H9 (cell line): ENCODE measurements at regions not wholly inside any gene's neighbourhood (a gene's known extent, or its start where the extent isn't known, plus 50 kb on each side); places are given as distances from the start of the nearest gene placed in this dataset.

Source experiments
- DNase-seq: peaks from one replicate; pipeline ENCODE4 v3.0.0-alpha.2; 2017
- H2AFZ ChIP-seq: one replicate; pipeline ENCODE4 v1.6.1; 2013; ENCODE audit warnings: mild to moderate bottlenecking, low read length, control low read depth, moderate library complexity
- H2AK5ac ChIP-seq: 2 replicates; pipeline ENCODE4 v1.6.1; 2013; ENCODE audit warnings: low read length, control low read depth, mixed read lengths; ENCODE audit not compliant: insufficient read length
- H2BK120ac ChIP-seq: one replicate; pipeline ENCODE4 v1.6.1; 2013; ENCODE audit warnings: low read depth, mild to moderate bottlenecking, low read length, control low read depth, inconsistent platforms; ENCODE audit not compliant: poor library complexity, severe bottlenecking
- H2BK12ac ChIP-seq: 2 replicates; pipeline ENCODE4 v1.6.1; 2013; ENCODE audit warnings: low read length, control low read depth, mixed read lengths, low read depth; ENCODE audit not compliant: insufficient read length
- H2BK15ac ChIP-seq: 2 replicates; pipeline ENCODE4 v1.6.1; 2013; ENCODE audit warnings: low read depth, low read length, control low read depth
- H2BK20ac ChIP-seq: one replicate; pipeline ENCODE4 v1.6.1; 2013; ENCODE audit warnings: low read depth, mild to moderate bottlenecking, low read length, control low read depth, inconsistent platforms; ENCODE audit not compliant: poor library complexity, severe bottlenecking
- H2BK5ac ChIP-seq: 2 replicates; pipeline ENCODE4 v1.6.1; 2013; ENCODE audit warnings: low read length, control low read depth, mixed read lengths; ENCODE audit not compliant: insufficient read length
- H3K14ac ChIP-seq: 2 replicates; pipeline ENCODE4 v1.6.1; 2013; ENCODE audit warnings: low read length, control low read depth; ENCODE audit not compliant: insufficient read depth
- H3K18ac ChIP-seq: 2 replicates; pipeline ENCODE4 v1.6.1; 2013; ENCODE audit warnings: low read depth, mild to moderate bottlenecking, mixed read lengths, low read length, control low read depth; ENCODE audit not compliant: insufficient read length
- H3K23ac ChIP-seq: 2 replicates; pipeline ENCODE4 v1.6.1; 2013; ENCODE audit warnings: low read length, control low read depth, mixed read lengths, low read depth; ENCODE audit not compliant: insufficient read length
- H3K23me2 ChIP-seq: 2 replicates; pipeline ENCODE4 v1.6.1; 2013; ENCODE audit warnings: low read depth, mild to moderate bottlenecking, mixed read lengths, low read length, control low read depth; ENCODE audit not compliant: insufficient read length, poor library complexity, severe bottlenecking
- H3K27ac ChIP-seq: 2 replicates; pipeline ENCODE4 v1.5.1; 2013; ENCODE audit warnings: low read length, control low read depth, mixed read lengths, low read depth; ENCODE audit not compliant: insufficient read length
- H3K27me3 ChIP-seq: 2 replicates; pipeline ENCODE4 v1.6.1; 2013; ENCODE audit warnings: low read length, control low read depth, inconsistent platforms; ENCODE audit not compliant: insufficient read depth
- H3K4ac ChIP-seq: 2 replicates; pipeline ENCODE4 v1.6.1; 2013; ENCODE audit warnings: low read depth, mild to moderate bottlenecking, control low read depth, inconsistent platforms, low read length, moderate library complexity
- H3K4me1 ChIP-seq: 2 replicates; pipeline ENCODE4 v1.6.1; 2013; ENCODE audit warnings: low read length, control low read depth, inconsistent platforms; ENCODE audit not compliant: insufficient read depth
- H3K4me2 ChIP-seq: 2 replicates; pipeline ENCODE4 v1.6.1; 2013; ENCODE audit warnings: low read length, control low read depth, mixed read lengths; ENCODE audit not compliant: insufficient read length, insufficient read depth
- H3K56ac ChIP-seq: 2 replicates; pipeline ENCODE4 v1.6.1; 2013; ENCODE audit warnings: low read depth, mild to moderate bottlenecking, mixed read lengths, low read length, control low read depth; ENCODE audit not compliant: insufficient read length
- H3K79me1 ChIP-seq: 2 replicates; pipeline ENCODE4 v1.6.1; 2013; ENCODE audit warnings: low read depth, mild to moderate bottlenecking, moderate library complexity, low read length, control low read depth, inconsistent platforms; ENCODE audit not compliant: insufficient read depth, poor library complexity, severe bottlenecking
- H3K79me2 ChIP-seq: 2 replicates; pipeline ENCODE4 v1.6.1; 2013; ENCODE audit warnings: low read length, control low read depth, inconsistent platforms; ENCODE audit not compliant: insufficient read depth
- H3K9ac ChIP-seq: 2 replicates; pipeline ENCODE4 v1.6.1; 2013; ENCODE audit warnings: low read length, control low read depth, mixed read lengths; ENCODE audit not compliant: insufficient read length; ENCODE audit errors: extremely low read depth
- H3K9me3 ChIP-seq: one replicate; pipeline ENCODE4 v1.6.1; 2013; ENCODE audit warnings: low read depth, low read length, inconsistent platforms; ENCODE audit not compliant: control insufficient read depth
- H3T11ph ChIP-seq: one replicate; pipeline ENCODE4 v1.6.1; 2013; ENCODE audit warnings: mild to moderate bottlenecking, low read length, control low read depth, inconsistent platforms
- H4K20me1 ChIP-seq: one replicate; pipeline ENCODE4 v1.6.1; 2013; ENCODE audit not compliant: control insufficient read depth, insufficient read length, insufficient read depth
- H4K5ac ChIP-seq: 2 replicates; pipeline ENCODE4 v1.6.1; 2013; ENCODE audit warnings: low read depth, mild to moderate bottlenecking, mixed read lengths, low read length, control low read depth; ENCODE audit not compliant: insufficient read length
- H4K8ac ChIP-seq: replicated peaks from 2 replicates; pipeline ENCODE4 v1.6.1; 2013; ENCODE audit warnings: low read length, control low read depth, mixed read lengths, low read depth; ENCODE audit not compliant: insufficient read length
- H4K91ac ChIP-seq: 2 replicates; pipeline ENCODE4 v1.6.1; 2013; ENCODE audit warnings: low read depth, mild to moderate bottlenecking, moderate library complexity, mixed read lengths, low read length, control low read depth; ENCODE audit not compliant: insufficient read length
- H3K27ac Mint-ChIP-seq, 3 experiments: 2 replicates in 2 of 3; 3 replicates in 1 of 3; pipeline ENCODE4 v1.8.0; 2020 to 2021; ENCODE audit warnings: mixed read lengths in 3 of 3, mild to moderate bottlenecking in 1 of 3, moderate library complexity in 1 of 3
- H3K27me3 Mint-ChIP-seq: 2 replicates; pipeline ENCODE4 v1.8.0; 2021; ENCODE audit warnings: low read depth, mild to moderate bottlenecking, moderate library complexity, mixed read lengths
- H3K36me3 Mint-ChIP-seq, 3 experiments: 2 replicates in 2 of 3; 3 replicates in 1 of 3; pipeline ENCODE4 v1.8.0; 2020 to 2021; ENCODE audit warnings: low read depth in 3 of 3, mixed read lengths in 3 of 3; ENCODE audit not compliant: insufficient read depth in 1 of 3
- H3K4me1 Mint-ChIP-seq, 2 experiments: 2 replicates each; pipeline ENCODE4 v1.8.0; 2020; ENCODE audit warnings: mixed read lengths in 2 of 2
- H3K4me3 Mint-ChIP-seq, 2 experiments: 2 replicates in 1 of 2; 3 replicates in 1 of 2; pipeline ENCODE4 v1.8.0; 2020 to 2021; ENCODE audit warnings: mild to moderate bottlenecking in 2 of 2, mixed read lengths in 2 of 2, moderate library complexity in 1 of 2
- H3K9me3 Mint-ChIP-seq, 2 experiments: 2 replicates in 1 of 2; 3 replicates in 1 of 2; pipeline ENCODE4 v1.8.0; 2020; ENCODE audit warnings: mild to moderate bottlenecking in 2 of 2, mixed read lengths in 2 of 2, moderate library complexity in 1 of 2
- WGBS: extraction: QIAGEN DNeasy Blood & Tissue Kit; methylation state at CpG from one replicate; pipeline ENCODE4 v1.1.7; 2013; ENCODE audit warnings: missing lambda C conversion rate, low lambda C conversion rate, mixed read lengths; ENCODE audit not compliant: insufficient read length; ENCODE audit errors: extremely low coverage; 5-methylcytosine and 5-hydroxymethylcytosine counted together
- TF ChIP-seq, protein P1 (sequence below): fragments of 200-600 bp; sonication (generic); conservative IDR thresholded peaks from 3 replicates; pipeline ENCODE4 v1.8.0; 2021; ENCODE audit warnings: antibody characterized with exemption, mild to moderate bottlenecking

DNA sequence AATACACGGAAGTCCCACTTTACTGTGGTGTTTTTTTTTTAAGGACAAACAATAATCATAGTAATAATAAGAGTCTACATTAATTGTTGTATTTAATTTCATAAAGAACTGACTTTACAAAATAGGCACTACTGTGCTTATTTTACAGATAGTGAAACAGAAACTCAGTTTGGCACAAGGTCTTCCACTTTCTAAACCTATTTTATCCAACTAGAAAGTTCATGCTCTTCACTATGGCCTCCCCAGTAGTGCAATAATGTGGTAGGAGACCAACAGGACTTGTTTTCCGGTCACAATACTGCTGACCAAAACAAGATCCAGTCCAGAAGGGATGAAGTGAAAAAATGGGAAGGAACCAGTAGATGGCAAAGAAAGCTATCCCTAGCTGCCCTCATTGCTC lies 531.6 kb downstream of the CAAP1 start:
- no peak overlapping the region for H2BK20ac ChIP-seq
- no peaks in the 10 kb centered on the region for H3K27me3 ChIP-seq
- H2BK15ac ChIP-seq = no peak overlapping the region
- no peak overlapping the region for H3K14ac ChIP-seq
- H3K27ac ChIP-seq = no peak overlapping the region
- no peak overlapping the region for H4K5ac ChIP-seq
- no peaks in the 10 kb centered on the region for H3K4me1 ChIP-seq
- no CpG with 5 or more reads among the region's 2 CpGs for WGBS
- no peak overlapping the region for H3K27ac Mint-ChIP-seq
- H2BK12ac ChIP-seq = no peak overlapping the region
- H2BK5ac ChIP-seq = no peak overlapping the region
- H3K18ac ChIP-seq = no peak overlapping the region
- H3K27me3 Mint-ChIP-seq = no peaks in the 10 kb centered on the region
- H3K23ac ChIP-seq = no peak overlapping the region
- no peak overlapping the region for H2AFZ ChIP-seq
- no peaks in the 10 kb centered on the region for H3K23me2 ChIP-seq
- H4K8ac ChIP-seq = no peak overlapping the region
- H4K20me1 ChIP-seq = no peaks in the 10 kb centered on the region
- H3K4me3 Mint-ChIP-seq = no peak overlapping the region
- H3K36me3 Mint-ChIP-seq = 0 out of 7 replicates have a peak, but pooled peaks cover 0 to 4% (median 0%) of the 10 kb centered on the region in 3 experiments
- H4K91ac ChIP-seq = no peak overlapping the region
- H3K4me1 Mint-ChIP-seq = no peaks in the 10 kb centered on the region
- no peaks in the 10 kb centered on the region for H3K79me1 ChIP-seq
- H3K9ac ChIP-seq = no peak overlapping the region
- no peaks in the 10 kb centered on the region for H3K9me3 ChIP-seq
- TF ChIP-seq, protein P1, sequence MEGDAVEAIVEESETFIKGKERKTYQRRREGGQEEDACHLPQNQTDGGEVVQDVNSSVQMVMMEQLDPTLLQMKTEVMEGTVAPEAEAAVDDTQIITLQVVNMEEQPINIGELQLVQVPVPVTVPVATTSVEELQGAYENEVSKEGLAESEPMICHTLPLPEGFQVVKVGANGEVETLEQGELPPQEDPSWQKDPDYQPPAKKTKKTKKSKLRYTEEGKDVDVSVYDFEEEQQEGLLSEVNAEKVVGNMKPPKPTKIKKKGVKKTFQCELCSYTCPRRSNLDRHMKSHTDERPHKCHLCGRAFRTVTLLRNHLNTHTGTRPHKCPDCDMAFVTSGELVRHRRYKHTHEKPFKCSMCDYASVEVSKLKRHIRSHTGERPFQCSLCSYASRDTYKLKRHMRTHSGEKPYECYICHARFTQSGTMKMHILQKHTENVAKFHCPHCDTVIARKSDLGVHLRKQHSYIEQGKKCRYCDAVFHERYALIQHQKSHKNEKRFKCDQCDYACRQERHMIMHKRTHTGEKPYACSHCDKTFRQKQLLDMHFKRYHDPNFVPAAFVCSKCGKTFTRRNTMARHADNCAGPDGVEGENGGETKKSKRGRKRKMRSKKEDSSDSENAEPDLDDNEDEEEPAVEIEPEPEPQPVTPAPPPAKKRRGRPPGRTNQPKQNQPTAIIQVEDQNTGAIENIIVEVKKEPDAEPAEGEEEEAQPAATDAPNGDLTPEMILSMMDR = no peak
- H3K79me2 ChIP-seq = no peaks in the 10 kb centered on the region
- no peak overlapping the region for H3T11ph ChIP-seq
- no peak overlapping the region for H3K4ac ChIP-seq
- DNase-seq = no peak
- H3K56ac ChIP-seq = no peak overlapping the region
- no peak overlapping the region for H2AK5ac ChIP-seq
- H3K4me2 ChIP-seq = no peak overlapping the region
- peaks cover 0 to 2% of the 10 kb centered on the region in 2 experiments; a peak in 1 of 5 replicates for H3K9me3 Mint-ChIP-seq
- no peak overlapping the region for H2BK120ac ChIP-seq
